GM23248 (cell line): ENCODE measurements at regions not wholly inside any gene's neighbourhood (a gene's known extent, or its start where the extent isn't known, plus 50 kb on each side); places are given as distances from the start of the nearest gene placed in this dataset.

ENCODE experiments used
- DNase-seq: peaks from one replicate; pipeline ENCODE4 v3.0.0-alpha.2; 2015
- H2AFZ ChIP-seq: fragments of 200-600 bp; sonication (generic); 2 replicates; pipeline ENCODE4 v1.6.1; 2016; ENCODE audit warnings: antibody characterized with exemption
- H3F3A ChIP-seq: fragments of 200-600 bp; sonication (generic); 2 replicates; pipeline ENCODE4 v1.6.1; 2016; ENCODE audit warnings: mild to moderate bottlenecking, antibody characterized with exemption, mixed run types; ENCODE audit not compliant: insufficient read depth
- H3K27ac ChIP-seq: fragments of 200-600 bp; sonication (generic); 2 replicates; pipeline ENCODE4 v1.5.1; 2016; ENCODE audit warnings: mild to moderate bottlenecking
- H3K27me3 ChIP-seq: fragments of 200-600 bp; sonication (generic); replicated peaks from 2 replicates; pipeline ENCODE4 v1.6.1; 2016; ENCODE audit warnings: mild to moderate bottlenecking; ENCODE audit not compliant: insufficient read depth
- H3K36me3 ChIP-seq: fragments of 200-600 bp; sonication (generic); 2 replicates; pipeline ENCODE4 v1.6.1; 2016; ENCODE audit warnings: low read depth, mild to moderate bottlenecking
- H3K4me1 ChIP-seq: fragments of 200-600 bp; sonication (generic); 2 replicates; pipeline ENCODE4 v1.6.1; 2016; ENCODE audit warnings: mild to moderate bottlenecking; ENCODE audit not compliant: insufficient read depth
- H3K4me2 ChIP-seq: fragments of 200-600 bp; sonication (generic); one replicate; pipeline ENCODE4 v1.6.1; 2016; ENCODE audit warnings: mild to moderate bottlenecking; ENCODE audit not compliant: unreplicated experiment
- H3K4me3 ChIP-seq: fragments of 200-600 bp; sonication (generic); 2 replicates; pipeline ENCODE4 v1.5.1; 2016; ENCODE audit warnings: mild to moderate bottlenecking
- H3K79me2 ChIP-seq: fragments of 200-600 bp; sonication (generic); 2 replicates; pipeline ENCODE4 v1.6.1; 2016; ENCODE audit warnings: mild to moderate bottlenecking; ENCODE audit not compliant: insufficient read depth
- H3K9ac ChIP-seq: fragments of 200-600 bp; sonication (generic); 2 replicates; pipeline ENCODE4 v1.6.1; 2016; ENCODE audit warnings: mild to moderate bottlenecking
- H3K9me2 ChIP-seq: fragments of 200-600 bp; sonication (generic); 2 replicates; pipeline ENCODE4 v1.6.1; 2016; ENCODE audit warnings: mixed run types, mild to moderate bottlenecking, moderate library complexity; ENCODE audit not compliant: insufficient read depth
- H3K9me3 ChIP-seq: fragments of 200-600 bp; sonication (generic); one replicate; pipeline ENCODE4 v1.6.1; 2017; ENCODE audit warnings: low read depth
- H4K20me1 ChIP-seq: fragments of 200-600 bp; sonication (generic); 2 replicates; pipeline ENCODE4 v1.6.0; 2016; ENCODE audit not compliant: insufficient read depth
- EZH2 ChIP-seq: fragments of 200-600 bp; sonication (generic); IDR thresholded peaks from 2 replicates; pipeline ENCODE4 v1.6.1; 2018; ENCODE audit warnings: antibody characterized with exemption, mild to moderate bottlenecking; ENCODE audit not compliant: insufficient read depth, poor library complexity, severe bottlenecking
- EZH2phosphoT487 ChIP-seq: fragments of 200-600 bp; sonication (generic); IDR thresholded peaks from 2 replicates; pipeline ENCODE4 v1.6.1; 2018; ENCODE audit warnings: antibody characterized with exemption, moderate library complexity, mild to moderate bottlenecking, low read depth; ENCODE audit not compliant: insufficient read depth
- WGBS, 2 experiments: methylation state at CpG; one replicate each; pipeline ENCODE4 v1.1.6; 2015 to 2017; ENCODE audit warnings: low lambda C conversion rate in 2 of 2, low coverage in 1 of 2; ENCODE audit errors: missing lambda C conversion rate in 2 of 2; 5-methylcytosine and 5-hydroxymethylcytosine counted together
- in situ Hi-C: fragments of 300-500 bp; cut with MboI; formaldehyde crosslinking; loops from 2 replicates; pipeline ENCODE4 v1.15.0; 2020

DNA sequence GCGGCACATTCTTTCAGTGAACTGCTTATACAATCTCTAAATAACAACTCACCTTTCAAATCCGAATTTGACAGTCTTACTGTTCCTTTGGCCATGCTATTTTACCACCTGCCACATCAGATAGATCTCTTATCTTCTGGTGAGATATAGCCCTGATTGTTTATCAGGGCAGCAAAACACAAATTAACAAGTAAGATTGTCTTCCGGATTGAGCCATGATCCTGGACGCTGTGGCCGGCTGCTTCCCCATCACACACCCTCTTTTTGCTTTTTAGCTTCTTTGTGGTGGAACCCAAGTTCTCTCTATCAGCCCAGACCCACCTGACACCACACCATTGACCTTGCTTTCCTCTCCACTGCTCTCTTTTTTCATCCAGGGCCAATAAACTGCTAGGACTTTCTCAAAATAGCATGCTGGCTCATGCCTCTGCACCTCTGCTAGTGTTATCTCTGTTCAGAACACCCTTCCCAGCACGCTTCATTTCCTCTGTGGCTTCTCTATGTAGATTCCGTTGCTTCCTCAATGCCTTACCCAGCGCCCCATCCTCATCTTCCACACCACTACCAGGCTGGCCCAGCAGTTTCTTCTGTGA lies 111.8 kb upstream of the CNTNAP5 start:
- in situ Hi-C loops: no loop called here
- no peak overlapping the region for H3K27ac ChIP-seq
- H3F3A ChIP-seq: no peaks in the 10 kb centered on the region
- no peaks in the 10 kb centered on the region for H3K36me3 ChIP-seq
- H3K9me3 ChIP-seq: no peaks in the 10 kb centered on the region
- DNase-seq: no peak
- H3K4me3 ChIP-seq: no peak overlapping the region
- TF ChIP-seq EZH2phosphoT487 (no peak), EZH2 (no peak)
- no peaks in the 10 kb centered on the region for H3K9me2 ChIP-seq
- no peaks in the 10 kb centered on the region for H3K27me3 ChIP-seq
- no peaks in the 10 kb centered on the region for H3K79me2 ChIP-seq
- no peaks in the 10 kb centered on the region for H3K4me1 ChIP-seq
- no peak overlapping the region for H2AFZ ChIP-seq
- H3K9ac ChIP-seq: no peak overlapping the region
- whole genome bisulfite sequencing, 2 experiments: 40 to 41% methylated on average over 8 of the region's 8 CpGs
- no peaks in the 10 kb centered on the region for H4K20me1 ChIP-seq
- H3K4me2 ChIP-seq: no peak overlapping the region

DNA sequence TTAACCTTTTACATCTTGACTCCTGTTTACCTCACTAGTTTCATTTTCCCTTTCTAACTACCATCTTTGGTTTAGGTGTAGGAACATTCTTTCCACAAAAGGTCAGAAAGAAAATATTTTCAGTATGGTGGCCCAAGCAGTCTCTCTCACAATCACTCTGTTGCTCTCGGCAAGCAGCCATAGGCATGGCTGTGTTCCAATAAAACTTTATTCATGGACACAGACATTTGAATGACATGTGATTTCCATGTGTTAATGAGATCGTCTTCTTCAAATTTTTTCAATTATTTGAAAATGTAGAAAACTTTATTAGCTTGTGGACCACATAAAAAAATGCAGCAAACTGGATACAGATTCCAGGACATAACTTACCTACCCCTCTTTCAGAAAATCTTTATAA lies 109.7 kb upstream of the CNTNAP5 start:
- H3K9me3 ChIP-seq: no peaks in the 10 kb centered on the region
- H3K4me1 ChIP-seq: no peaks in the 10 kb centered on the region
- H3K4me3 ChIP-seq: no peak overlapping the region
- H2AFZ ChIP-seq: no peak overlapping the region
- no peaks in the 10 kb centered on the region for H3F3A ChIP-seq
- no peaks in the 10 kb centered on the region for H3K9me2 ChIP-seq
- H3K27ac ChIP-seq: no peak overlapping the region
- DNase-seq: no peak
- TF ChIP-seq EZH2 (no peak), EZH2phosphoT487 (no peak)
- no peak overlapping the region for H3K9ac ChIP-seq
- H3K4me2 ChIP-seq: no peak overlapping the region
- no peaks in the 10 kb centered on the region for H3K27me3 ChIP-seq
- in situ Hi-C loops: no loop called here
- 11 to 21% methylated on average over 2 of the region's 2 CpGs for WGBS, 2 experiments
- no peaks in the 10 kb centered on the region for H4K20me1 ChIP-seq
- H3K79me2 ChIP-seq: no peaks in the 10 kb centered on the region
- no peaks in the 10 kb centered on the region for H3K36me3 ChIP-seq

DNA sequence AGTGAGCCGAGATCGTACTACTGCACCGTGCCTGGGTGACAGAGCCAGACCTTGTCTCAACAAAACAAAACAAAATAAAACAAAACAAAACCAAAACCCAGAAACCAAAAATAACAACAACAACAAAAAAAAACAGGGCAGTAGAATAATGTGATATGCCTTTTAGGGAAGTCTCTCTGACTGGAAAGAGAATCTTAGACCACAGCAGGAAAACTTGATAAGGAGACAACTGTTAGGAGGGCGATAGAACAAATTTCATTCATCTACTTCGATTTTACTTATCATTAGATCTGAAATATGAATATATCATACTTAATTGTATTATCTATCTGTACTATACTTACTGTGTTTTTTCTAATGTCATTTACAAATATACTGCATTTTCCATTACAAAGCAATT lies 109.0 kb upstream of the CNTNAP5 start:
- WGBS, 2 experiments: 31 to 39% methylated on average over 5 of the region's 5 CpGs
- no peaks in the 10 kb centered on the region for H4K20me1 ChIP-seq
- H3K27ac ChIP-seq: no peak overlapping the region
- DNase-seq: no peak
- TF ChIP-seq EZH2 (no peak), EZH2phosphoT487 (no peak)
- H3K36me3 ChIP-seq: no peaks in the 10 kb centered on the region
- no peaks in the 10 kb centered on the region for H3K4me1 ChIP-seq
- H2AFZ ChIP-seq: no peak overlapping the region
- H3K4me3 ChIP-seq: no peak overlapping the region
- no peaks in the 10 kb centered on the region for H3K9me2 ChIP-seq
- no peak overlapping the region for H3K4me2 ChIP-seq
- no peaks in the 10 kb centered on the region for H3K9me3 ChIP-seq
- H3K79me2 ChIP-seq: no peaks in the 10 kb centered on the region
- no peaks in the 10 kb centered on the region for H3F3A ChIP-seq
- H3K27me3 ChIP-seq: no peaks in the 10 kb centered on the region
- no peak overlapping the region for H3K9ac ChIP-seq
- in situ Hi-C loops: no loop called here

DNA sequence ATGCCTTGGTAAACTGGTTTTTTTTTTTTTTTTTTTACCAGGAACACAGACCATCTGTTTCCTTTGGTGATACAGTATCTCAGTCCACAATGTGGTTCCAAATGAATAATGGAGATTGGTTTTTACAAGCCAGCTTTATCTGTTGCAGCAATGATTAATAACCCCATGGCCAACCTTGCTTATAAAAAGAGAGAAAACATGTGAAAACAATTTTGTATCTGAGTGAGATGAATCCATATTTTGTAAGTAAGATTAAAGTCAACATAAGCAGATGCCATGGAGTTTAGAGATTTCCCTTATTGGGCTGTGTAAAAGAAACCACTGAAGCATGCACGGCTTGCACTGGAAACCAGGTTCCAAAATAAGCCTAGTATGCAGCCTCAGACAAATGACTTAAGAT lies 108.6 kb upstream of the CNTNAP5 start:
- H3K36me3 ChIP-seq: no peaks in the 10 kb centered on the region
- no peak for DNase-seq
- in situ Hi-C loops: no loop called here
- H3K4me3 ChIP-seq: no peak overlapping the region
- no peak overlapping the region for H2AFZ ChIP-seq
- H3K9me2 ChIP-seq: no peaks in the 10 kb centered on the region
- TF ChIP-seq EZH2: no peak
- TF ChIP-seq EZH2phosphoT487: no peak
- H3K27ac ChIP-seq: no peak overlapping the region
- no peaks in the 10 kb centered on the region for H3K27me3 ChIP-seq
- no peaks in the 10 kb centered on the region for H3K4me1 ChIP-seq
- no peaks in the 10 kb centered on the region for H4K20me1 ChIP-seq
- no peak overlapping the region for H3K4me2 ChIP-seq
- H3F3A ChIP-seq: no peaks in the 10 kb centered on the region
- 4 to 6% methylated on average over 1 of the region's 1 CpG for whole genome bisulfite sequencing, 2 experiments
- no peaks in the 10 kb centered on the region for H3K79me2 ChIP-seq
- H3K9ac ChIP-seq: no peak overlapping the region
- H3K9me3 ChIP-seq: no peaks in the 10 kb centered on the region

DNA sequence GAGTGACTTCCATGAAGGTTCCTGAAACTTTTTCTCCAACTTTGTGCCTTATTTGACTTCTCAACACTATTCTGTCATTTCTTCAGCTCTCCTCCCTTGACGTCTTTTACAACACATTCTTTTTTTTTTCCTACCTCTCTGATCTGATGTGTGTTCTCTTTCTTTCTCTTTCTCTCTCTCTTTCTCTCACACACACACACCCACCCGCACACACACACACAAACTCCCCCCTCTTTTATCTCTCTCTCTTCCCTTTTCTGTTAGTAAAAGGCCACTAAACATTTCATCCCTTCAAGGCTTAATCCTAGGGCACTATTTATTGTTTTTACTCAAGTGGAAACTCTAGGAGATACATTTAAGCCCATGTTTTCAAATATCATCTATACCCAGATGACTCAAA lies 107.8 kb upstream of the CNTNAP5 start:
- no peak overlapping the region for H3K9ac ChIP-seq
- WGBS, 2 experiments: 0 to 7% methylated on average over 2 of the region's 2 CpGs
- no peaks in the 10 kb centered on the region for H3F3A ChIP-seq
- H4K20me1 ChIP-seq: no peaks in the 10 kb centered on the region
- no peaks in the 10 kb centered on the region for H3K27me3 ChIP-seq
- TF ChIP-seq EZH2phosphoT487 (no peak), EZH2 (no peak)
- H3K4me3 ChIP-seq: no peak overlapping the region
- no peak for DNase-seq
- H3K36me3 ChIP-seq: no peaks in the 10 kb centered on the region
- H3K9me3 ChIP-seq: no peaks in the 10 kb centered on the region
- H3K27ac ChIP-seq: no peak overlapping the region
- H3K4me2 ChIP-seq: no peak overlapping the region
- no peaks in the 10 kb centered on the region for H3K4me1 ChIP-seq
- H3K9me2 ChIP-seq: no peaks in the 10 kb centered on the region
- no peaks in the 10 kb centered on the region for H3K79me2 ChIP-seq
- no peak overlapping the region for H2AFZ ChIP-seq
- in situ Hi-C loops: no loop called here
